ENCODE measurements at regions not wholly inside any gene's neighbourhood (a gene's known extent, or its start where the extent isn't known, plus 50 kb on each side); places are given as distances from the start of the nearest gene placed in this dataset.

DNA sequence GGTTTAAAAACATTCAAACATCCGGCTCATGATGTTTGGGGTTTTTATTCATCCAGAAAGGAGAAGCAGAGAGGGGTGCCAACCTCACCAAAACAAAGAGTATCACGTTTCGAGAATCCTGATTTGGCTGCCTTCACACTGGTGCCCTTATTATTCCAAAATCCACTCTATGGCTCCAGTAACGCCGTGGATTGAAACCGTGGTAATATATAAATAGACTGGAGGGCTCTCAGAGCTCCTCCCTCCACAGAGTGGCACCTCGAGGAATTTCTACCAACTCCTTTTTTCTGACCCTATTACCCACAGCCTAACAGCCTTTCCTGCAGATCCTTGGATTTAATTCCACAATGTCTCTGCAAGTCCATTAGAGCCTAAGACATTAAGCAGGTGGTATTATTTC, 353.6 kb downstream of the CRPPA start:
- TF ChIP-seq, protein P1, sequence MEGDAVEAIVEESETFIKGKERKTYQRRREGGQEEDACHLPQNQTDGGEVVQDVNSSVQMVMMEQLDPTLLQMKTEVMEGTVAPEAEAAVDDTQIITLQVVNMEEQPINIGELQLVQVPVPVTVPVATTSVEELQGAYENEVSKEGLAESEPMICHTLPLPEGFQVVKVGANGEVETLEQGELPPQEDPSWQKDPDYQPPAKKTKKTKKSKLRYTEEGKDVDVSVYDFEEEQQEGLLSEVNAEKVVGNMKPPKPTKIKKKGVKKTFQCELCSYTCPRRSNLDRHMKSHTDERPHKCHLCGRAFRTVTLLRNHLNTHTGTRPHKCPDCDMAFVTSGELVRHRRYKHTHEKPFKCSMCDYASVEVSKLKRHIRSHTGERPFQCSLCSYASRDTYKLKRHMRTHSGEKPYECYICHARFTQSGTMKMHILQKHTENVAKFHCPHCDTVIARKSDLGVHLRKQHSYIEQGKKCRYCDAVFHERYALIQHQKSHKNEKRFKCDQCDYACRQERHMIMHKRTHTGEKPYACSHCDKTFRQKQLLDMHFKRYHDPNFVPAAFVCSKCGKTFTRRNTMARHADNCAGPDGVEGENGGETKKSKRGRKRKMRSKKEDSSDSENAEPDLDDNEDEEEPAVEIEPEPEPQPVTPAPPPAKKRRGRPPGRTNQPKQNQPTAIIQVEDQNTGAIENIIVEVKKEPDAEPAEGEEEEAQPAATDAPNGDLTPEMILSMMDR (IDR thresholded peaks at IDR 0.05; ENCODE audit: low read depth, low read length), result no peak
- Histone ChIP-seq H3K9me3 (ENCODE audit: control insufficient read depth, insufficient read depth, low read length) (no peaks in the 10 kb centered on the region), H3K4me3 (ENCODE audit: low read depth, low read length) (no peak overlapping the region), H3K27me3 (ENCODE audit: control insufficient read depth, insufficient read depth, low read length) (no peaks in the 10 kb centered on the region), H3K27ac (ENCODE audit: low read depth, low read length) (no peak overlapping the region)
- DNase-seq (ENCODE audit: low read depth, low spot score), result no peak
- POLR2A ChIA-PET, result no interaction called here
- CTCF ChIA-PET, result interaction anchor here (1.0 to 2.1 kb wide), 3 partner anchors 10 to 743 kb away, joined by 3 to 7 read pairs (median 5); no protein-coding TSS in a partner anchor

DNA sequence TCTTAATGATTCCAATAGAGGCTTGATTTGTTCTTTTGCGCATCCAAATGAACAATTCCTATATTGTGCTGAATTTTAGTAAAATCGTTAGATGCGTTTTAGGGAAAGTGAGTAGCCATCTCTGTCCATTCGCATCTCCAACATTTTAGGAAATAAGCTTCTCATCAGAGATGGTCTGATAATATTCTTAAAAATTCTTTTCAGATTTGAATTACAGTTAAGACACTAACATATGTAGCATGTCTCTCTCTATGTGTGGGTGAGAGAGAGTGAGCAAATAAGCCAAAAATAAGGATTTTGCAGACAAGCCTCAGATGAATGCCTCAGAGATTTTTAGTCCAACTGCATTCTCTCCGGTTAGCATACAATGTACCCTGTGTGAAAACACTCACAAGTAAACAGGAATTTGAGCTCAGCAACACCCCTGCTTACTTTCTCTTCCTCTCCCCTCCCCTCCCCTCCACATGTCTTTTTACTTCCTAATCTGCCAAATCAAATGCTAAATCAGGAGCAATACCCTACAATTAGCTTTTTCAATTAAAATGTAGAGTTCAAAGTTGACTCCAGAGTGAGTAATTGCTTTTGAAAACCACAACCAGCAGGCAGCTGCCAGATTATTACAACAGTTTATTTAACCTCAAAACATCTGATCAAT, 354.4 kb downstream of the CRPPA start:
- H3K27me3 ChIP-seq (ENCODE audit: control insufficient read depth, insufficient read depth, low read length), result no peaks in the 10 kb centered on the region
- ChIA-PET POLR2A (no interaction called here), CTCF (interaction anchor here (0.7 to 2.1 kb wide), 6 partner anchors 11 to 763 kb away, joined by 3 to 9 read pairs (median 6); no protein-coding TSS in a partner anchor)
- no peaks in the 10 kb centered on the region for H3K9me3 ChIP-seq (ENCODE audit: control insufficient read depth, insufficient read depth, low read length)
- TF ChIP-seq, protein P1 (IDR thresholded peaks at IDR 0.05; ENCODE audit: low read depth, low read length), result no peak
- no peak for DNase-seq (ENCODE audit: low read depth, low spot score)
- H3K4me3 ChIP-seq (ENCODE audit: low read depth, low read length), result no peak overlapping the region
- no peak overlapping the region for H3K27ac ChIP-seq (ENCODE audit: low read depth, low read length)

DNA sequence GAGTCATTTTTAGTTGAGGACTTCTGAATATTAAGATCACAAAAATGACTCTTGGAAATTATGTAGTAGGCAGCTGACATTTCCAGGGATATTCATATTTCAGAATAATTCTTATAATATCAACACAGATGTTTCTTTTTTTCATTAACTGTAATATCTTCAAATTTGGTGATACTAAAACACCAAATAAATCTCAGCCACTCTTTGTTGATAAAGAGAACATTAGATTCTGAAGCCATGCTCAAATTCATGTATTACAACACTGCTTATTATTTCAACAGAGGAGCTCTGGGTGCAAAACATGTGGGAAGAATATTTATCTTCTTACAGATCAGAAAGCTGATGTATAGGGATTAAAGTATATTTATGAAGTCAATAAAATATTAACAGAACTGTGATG, 355.4 kb downstream of the CRPPA start:
- TF ChIP-seq, protein P1 (IDR thresholded peaks at IDR 0.05; ENCODE audit: low read depth, low read length), result no peak
- no peak overlapping the region for H3K4me3 ChIP-seq (ENCODE audit: low read depth, low read length)
- H3K27ac ChIP-seq (ENCODE audit: low read depth, low read length), result no peak overlapping the region
- CTCF ChIA-PET, result interaction anchor here (1.0 to 2.1 kb wide), 4 partner anchors 10 to 762 kb away, joined by 5 to 9 read pairs (median 8); no protein-coding TSS in a partner anchor
- POLR2A ChIA-PET, result interaction anchor here (0.5 kb wide), 1 partner anchor 39 kb away, joined by 6 read pairs; no protein-coding TSS in a partner anchor
- no peaks in the 10 kb centered on the region for H3K9me3 ChIP-seq (ENCODE audit: control insufficient read depth, insufficient read depth, low read length)
- no peak for DNase-seq (ENCODE audit: low read depth, low spot score)
- H3K27me3 ChIP-seq (ENCODE audit: control insufficient read depth, insufficient read depth, low read length), result no peaks in the 10 kb centered on the region

DNA sequence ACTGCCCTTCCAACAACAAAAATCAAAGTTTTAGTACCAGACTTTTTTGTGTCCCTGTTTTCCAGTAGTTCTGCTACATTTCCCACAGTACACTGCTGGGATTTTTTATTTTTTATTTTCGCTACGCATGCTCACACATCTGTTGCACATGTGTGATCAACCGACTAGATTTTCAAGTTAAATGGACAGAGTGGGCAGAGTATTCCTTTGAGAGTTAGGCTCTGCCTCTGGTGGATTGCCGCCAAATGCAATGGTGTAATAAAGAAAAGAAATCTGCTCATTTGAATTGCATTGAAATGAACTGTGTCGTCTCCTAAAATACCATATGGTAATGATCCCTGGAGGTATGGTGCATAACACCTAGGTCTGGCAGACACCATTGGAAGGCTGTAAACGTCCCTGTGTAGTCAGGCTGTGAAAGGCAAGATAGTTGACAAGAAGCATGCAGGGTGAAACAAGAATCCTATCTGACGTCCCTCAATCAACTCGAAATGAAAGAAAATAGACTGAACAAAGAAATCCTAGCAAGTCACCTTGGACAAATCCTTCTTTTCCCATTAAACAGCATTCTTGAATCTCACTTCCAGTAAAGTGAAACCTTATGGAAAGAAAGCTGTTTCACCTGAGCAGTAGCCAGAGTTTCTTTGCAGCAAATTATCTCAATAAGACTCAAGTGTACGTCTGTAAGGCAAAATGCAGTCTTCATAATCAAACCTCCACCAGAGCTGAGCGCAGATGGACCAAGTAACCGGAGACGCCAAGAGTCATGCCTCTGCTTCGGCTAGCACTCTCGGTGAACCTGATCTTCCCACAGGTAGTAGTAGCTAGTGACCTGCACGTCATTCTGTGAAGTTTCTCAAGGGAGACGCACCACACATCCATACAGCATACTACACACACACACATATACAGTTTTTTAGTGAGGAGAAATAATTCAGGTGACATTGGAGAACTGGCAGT, 357.3 kb downstream of the CRPPA start:
- TF ChIP-seq, protein P1 (IDR thresholded peaks at IDR 0.05; ENCODE audit: low read depth, low read length), result no peak
- H3K27ac ChIP-seq (ENCODE audit: low read depth, low read length), result no peak overlapping the region
- ChIA-PET CTCF (interaction anchor here (0.6 to 1.0 kb wide), 2 partner anchors 342 to 501 kb away, joined by 3 read pairs; no protein-coding TSS in a partner anchor), POLR2A (no interaction called here)
- H3K4me3 ChIP-seq (ENCODE audit: low read depth, low read length), result no peak overlapping the region
- H3K27me3 ChIP-seq (ENCODE audit: control insufficient read depth, insufficient read depth, low read length), result no peaks in the 10 kb centered on the region
- H3K9me3 ChIP-seq (ENCODE audit: control insufficient read depth, insufficient read depth, low read length), result no peaks in the 10 kb centered on the region
- no peak for DNase-seq (ENCODE audit: low read depth, low spot score)

All from AG04450 (cell line).